Neutrophil (primary cell): ENCODE measurements at regions not wholly inside any gene's neighbourhood (a gene's known extent, or its start where the extent isn't known, plus 50 kb on each side); places are given as distances from the start of the nearest gene placed in this dataset.

Source experiments
- H3K27ac ChIP-seq: fragments of 200-600 bp; sonication (generic); 2 replicates; pipeline ENCODE4 v1.5.1; 2016; ENCODE audit warnings: mild to moderate bottlenecking, moderate library complexity
- H3K27me3 ChIP-seq: fragments of 200-600 bp; sonication (generic); 2 replicates; pipeline ENCODE4 v1.6.0; 2016; ENCODE audit warnings: mild to moderate bottlenecking
- H3K36me3 ChIP-seq: fragments of 200-600 bp; sonication (generic); 2 replicates; pipeline ENCODE4 v1.5.1; 2017
- H3K4me1 ChIP-seq, 2 experiments: fragments of 200-600 bp in 1 of 2; sonication (generic) in 1 of 2; 1 replicate in 1 of 2; 2 replicates in 1 of 2; pipeline versions ENCODE4 v1.5.1 to v1.6.1; 2013 to 2016; ENCODE audit warnings: low read depth in 1 of 2, low read length in 1 of 2, mild to moderate bottlenecking in 1 of 2, moderate library complexity in 1 of 2; ENCODE audit not compliant: control insufficient read depth in 1 of 2, insufficient read depth in 1 of 2
- H3K4me3 ChIP-seq, 2 experiments: fragments of 200-600 bp in 1 of 2; sonication (generic) in 1 of 2; 1 replicate in 1 of 2; 2 replicates in 1 of 2; pipeline ENCODE4 v1.5.1; 2013 to 2016; ENCODE audit warnings: low read depth in 1 of 2, low read length in 1 of 2, mild to moderate bottlenecking in 1 of 2, moderate library complexity in 1 of 2
- H3K9me3 ChIP-seq: fragments of 200-600 bp; sonication (generic); 2 replicates; pipeline ENCODE4 v1.5.1; 2016
- CTCF ChIP-seq: fragments of 200-600 bp; sonication (generic); IDR thresholded peaks from 2 replicates; pipeline ENCODE4 v1.5.1; 2016; ENCODE audit warnings: antibody characterized with exemption

DNA sequence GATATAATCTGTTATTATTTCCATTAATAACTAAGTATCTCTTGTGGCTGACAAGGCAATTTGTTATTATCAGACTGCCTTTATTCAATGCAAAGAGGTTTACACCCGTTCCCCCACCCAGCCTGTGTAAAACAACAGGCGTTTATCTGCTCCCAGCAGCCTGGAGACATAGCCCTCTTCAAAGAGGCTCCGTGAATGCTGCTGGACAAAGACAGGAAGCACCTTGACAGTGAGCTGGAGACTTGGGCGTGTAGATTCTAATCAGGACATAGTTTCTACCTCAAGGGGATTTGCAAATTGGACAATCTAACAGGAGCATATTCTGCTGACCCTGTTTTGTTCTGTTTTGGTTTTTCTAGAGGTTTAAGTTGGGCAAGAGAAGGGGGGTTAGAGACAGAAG, 733.0 kb upstream of the KIRREL3 start:
- H3K27ac ChIP-seq: no peak overlapping the region
- no peaks in the 10 kb centered on the region for H3K9me3 ChIP-seq
- H3K27me3 ChIP-seq: no peaks in the 10 kb centered on the region
- no peak for TF ChIP-seq CTCF
- no peaks in the 10 kb centered on the region for H3K4me1 ChIP-seq
- no peaks in the 10 kb centered on the region for H3K36me3 ChIP-seq
- H3K4me3 ChIP-seq: no peak overlapping the region

DNA sequence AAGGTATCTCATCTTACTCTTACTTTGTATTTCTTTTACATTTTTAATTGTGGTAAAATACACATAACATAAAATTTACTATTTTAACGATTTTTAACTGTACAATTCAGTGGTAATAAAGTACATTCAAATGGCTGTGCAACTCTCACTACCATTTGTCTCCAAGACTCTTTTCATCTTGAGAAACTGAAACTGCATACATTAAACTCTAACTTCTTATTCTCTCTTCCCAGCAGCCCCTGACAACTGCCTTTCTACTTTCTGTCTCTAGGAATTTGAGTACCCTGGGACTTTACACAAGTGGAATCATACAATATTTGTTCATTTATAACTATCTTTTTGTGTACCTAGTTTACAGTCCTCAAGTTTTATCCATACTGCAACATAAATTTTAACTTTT, 725.8 kb upstream of the KIRREL3 start:
- no peaks in the 10 kb centered on the region for H3K4me1 ChIP-seq
- no peaks in the 10 kb centered on the region for H3K9me3 ChIP-seq
- no peaks in the 10 kb centered on the region for H3K36me3 ChIP-seq
- no peak overlapping the region for H3K4me3 ChIP-seq
- H3K27ac ChIP-seq: no peak overlapping the region
- H3K27me3 ChIP-seq: no peaks in the 10 kb centered on the region
- TF ChIP-seq CTCF: no peak

- H3K9me3 ChIP-seq: no peaks in the 10 kb centered on the region
- H3K27ac ChIP-seq: no peak overlapping the region
- no peaks in the 10 kb centered on the region for H3K27me3 ChIP-seq
- no peak overlapping the region for H3K4me3 ChIP-seq
- no peak for TF ChIP-seq CTCF
- H3K4me1 ChIP-seq: no peaks in the 10 kb centered on the region
- H3K36me3 ChIP-seq: no peaks in the 10 kb centered on the region
Measured at GRCh38 chr11:127723714-127724113, 723.1 kb upstream of the KIRREL3 start.

DNA sequence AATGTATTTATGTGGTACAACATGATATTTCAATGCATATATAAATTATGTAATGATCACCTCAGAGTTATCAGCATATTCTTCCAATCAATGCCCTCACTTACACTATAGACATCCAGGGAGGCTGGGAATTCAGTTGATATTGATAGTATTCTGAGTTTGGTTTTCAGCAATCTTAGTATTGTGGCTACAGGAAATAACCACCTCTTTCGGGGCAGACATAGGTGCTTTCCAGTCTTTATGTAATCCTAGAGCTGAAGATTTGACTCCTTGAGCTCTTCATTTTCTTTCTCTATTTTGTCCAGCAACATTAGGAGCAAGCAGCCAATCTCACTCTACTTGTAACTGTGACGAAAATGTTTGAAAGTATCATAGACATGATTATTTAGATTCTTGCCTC, 712.7 kb upstream of the KIRREL3 start:
- Histone ChIP-seq H3K4me3 (no peak overlapping the region), H3K9me3 (no peaks in the 10 kb centered on the region), H3K27ac (no peak overlapping the region), H3K36me3 (no peaks in the 10 kb centered on the region), H3K27me3 (no peaks in the 10 kb centered on the region), H3K4me1 (no peaks in the 10 kb centered on the region)
- no peak for TF ChIP-seq CTCF

- Histone ChIP-seq H3K4me1 (no peaks in the 10 kb centered on the region), H3K27ac (no peak overlapping the region), H3K27me3 (no peaks in the 10 kb centered on the region), H3K9me3 (no peaks in the 10 kb centered on the region), H3K36me3 (no peaks in the 10 kb centered on the region), H3K4me3 (no peak overlapping the region)
- no peak for TF ChIP-seq CTCF
Measured at GRCh38 chr11:127711748-127712147, 711.2 kb upstream of the KIRREL3 start.

- no peaks in the 10 kb centered on the region for H3K4me1 ChIP-seq
- H3K27ac ChIP-seq: no peak overlapping the region
- no peaks in the 10 kb centered on the region for H3K36me3 ChIP-seq
- H3K4me3 ChIP-seq: no peak overlapping the region
- no peak for TF ChIP-seq CTCF
- no peaks in the 10 kb centered on the region for H3K9me3 ChIP-seq
- no peaks in the 10 kb centered on the region for H3K27me3 ChIP-seq
Measured at GRCh38 chr11:127710831-127711230, 710.3 kb upstream of the KIRREL3 start.
